ENCODE measurements at regions not wholly inside any gene's neighbourhood (a gene's known extent, or its start where the extent isn't known, plus 50 kb on each side); places are given as distances from the start of the nearest gene placed in this dataset.

DNA sequence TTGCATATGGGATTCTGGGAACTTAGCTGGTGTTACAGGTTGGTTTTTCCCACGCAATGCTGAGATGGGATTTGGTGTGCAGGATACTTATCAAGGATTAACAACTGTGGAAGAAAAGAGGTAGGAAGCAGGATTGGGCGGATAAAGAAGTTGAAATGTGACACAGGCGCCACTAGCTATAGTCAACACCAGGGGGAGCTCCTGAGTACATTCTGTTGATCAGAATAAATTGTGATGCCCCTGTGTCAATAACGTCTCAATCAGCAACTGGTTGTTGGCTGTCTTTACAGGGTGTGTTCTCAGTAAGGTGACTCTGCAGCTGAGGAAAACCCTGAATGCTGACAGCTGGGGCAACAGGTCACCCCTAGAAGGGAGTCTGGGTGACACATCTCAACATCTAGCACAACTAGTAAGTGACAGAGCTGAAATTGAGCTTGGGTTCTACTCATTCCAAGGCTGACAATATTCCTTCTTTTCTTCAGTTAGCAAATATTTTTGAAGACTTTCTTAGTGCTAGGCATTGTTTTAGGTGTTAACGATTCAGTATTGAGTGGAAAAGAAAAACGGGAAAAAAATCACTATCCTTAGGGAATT lies 143.0 kb downstream of the ARL6IP6 start:
- no peak for DNase-seq

DNA sequence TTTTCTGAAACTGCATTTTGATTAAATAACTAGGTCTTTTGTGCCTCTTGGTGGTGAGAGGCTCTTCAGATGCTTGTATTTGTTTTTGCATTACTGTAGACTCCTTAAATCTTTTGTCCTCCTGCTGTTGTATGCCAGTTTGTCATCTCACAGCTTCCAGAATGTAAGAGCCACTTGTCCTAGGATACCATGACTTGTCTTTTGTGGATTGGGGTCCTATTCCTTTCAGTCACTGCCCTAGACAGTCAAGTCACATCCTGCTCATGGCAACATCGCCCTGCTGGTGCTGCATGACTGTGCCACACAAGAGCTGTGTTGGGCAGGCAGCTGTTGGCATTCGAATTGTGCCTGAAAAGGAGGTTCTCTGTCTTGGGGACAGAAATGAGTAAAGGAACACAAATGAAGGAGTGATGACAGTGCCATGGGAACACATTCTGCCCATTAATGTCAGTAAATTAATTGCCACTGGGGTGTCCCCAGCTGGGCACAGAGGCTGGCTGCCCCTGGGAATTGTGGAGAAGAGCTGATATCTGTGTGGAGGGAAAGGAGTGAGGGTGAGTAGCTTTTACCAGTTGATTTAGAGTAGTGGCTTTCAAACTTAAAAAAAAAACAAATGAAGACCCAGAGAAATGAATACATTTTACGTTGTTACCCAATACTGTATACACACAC lies 140.3 kb downstream of the ARL6IP6 start:
- DNase-seq, result no peak

DNA sequence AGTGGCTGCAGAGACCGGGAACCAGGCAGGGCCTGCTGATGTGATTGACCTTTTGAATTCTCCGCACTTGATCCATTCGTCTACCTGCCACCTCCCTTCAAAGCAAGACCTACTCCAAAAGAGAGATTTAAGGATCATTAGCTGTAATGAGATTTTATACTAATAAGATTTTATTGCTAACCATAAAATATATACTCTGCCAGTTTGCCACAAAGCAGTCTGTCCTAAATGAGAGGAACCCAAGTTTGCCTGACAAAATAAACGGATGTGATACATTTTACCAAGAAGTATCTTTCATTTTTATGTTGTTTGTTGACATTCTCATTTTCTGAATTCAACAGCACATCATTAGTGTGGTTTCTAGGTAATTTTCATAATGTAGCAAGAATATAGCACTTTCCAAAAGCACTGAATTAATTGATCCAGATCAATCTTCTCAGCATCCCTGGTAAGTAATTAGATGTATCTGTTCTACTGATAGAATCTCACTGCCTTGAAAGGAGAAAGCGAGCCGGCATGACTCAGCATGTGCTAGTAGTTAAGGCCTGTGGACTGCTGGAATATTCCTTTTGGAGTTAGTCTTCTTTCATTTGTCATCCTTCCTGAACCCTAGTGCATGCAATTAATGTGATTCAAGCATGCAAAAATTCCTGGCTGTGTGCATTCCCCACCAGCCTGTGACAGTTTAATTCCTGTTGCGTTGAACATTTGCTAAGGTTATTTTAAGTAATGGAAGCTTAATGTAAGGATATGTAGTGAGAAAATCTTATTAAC lies 128.5 kb downstream of the ARL6IP6 start:
- DNase-seq, result no peak

DNA sequence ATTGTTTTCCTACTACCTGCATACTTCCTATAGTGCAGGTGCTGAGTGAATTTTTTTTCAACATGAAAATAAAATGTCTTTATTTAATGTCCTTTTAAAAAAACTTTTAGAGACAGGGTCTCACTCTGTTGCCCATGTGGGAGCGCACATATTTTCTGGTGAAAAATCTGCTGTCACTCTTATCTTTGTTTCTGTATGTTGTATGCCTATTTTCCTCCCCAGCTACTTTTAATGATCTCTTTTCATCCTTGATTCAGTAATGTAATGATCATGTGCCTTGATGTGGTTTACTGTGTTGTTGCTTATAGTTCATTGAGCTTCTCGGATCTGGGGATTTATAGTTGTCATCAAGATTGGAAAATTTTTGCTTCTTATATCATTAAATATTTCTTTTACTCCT lies 117.3 kb downstream of the ARL6IP6 start:
- no peak for DNase-seq

DNA sequence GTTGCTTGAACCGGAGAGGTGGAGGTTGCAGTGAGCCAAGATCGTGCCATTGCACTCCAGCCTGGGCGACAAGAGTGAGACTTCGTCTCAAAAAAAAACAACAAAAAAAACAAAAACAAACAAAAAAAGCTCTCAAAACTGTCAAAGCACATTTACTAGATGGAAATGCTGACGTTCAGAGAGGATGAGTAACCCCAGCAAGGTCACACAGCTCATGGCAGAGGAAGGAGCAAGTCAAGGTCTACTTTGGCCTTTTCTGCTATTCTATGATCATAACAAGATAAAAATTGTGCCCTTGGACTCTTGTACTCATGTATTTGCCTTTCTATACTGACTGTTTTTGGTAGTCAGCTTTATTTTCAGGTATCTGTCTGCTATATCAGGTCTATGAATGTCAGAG lies 109.5 kb downstream of the ARL6IP6 start:
- DNase-seq, result no peak

DNA sequence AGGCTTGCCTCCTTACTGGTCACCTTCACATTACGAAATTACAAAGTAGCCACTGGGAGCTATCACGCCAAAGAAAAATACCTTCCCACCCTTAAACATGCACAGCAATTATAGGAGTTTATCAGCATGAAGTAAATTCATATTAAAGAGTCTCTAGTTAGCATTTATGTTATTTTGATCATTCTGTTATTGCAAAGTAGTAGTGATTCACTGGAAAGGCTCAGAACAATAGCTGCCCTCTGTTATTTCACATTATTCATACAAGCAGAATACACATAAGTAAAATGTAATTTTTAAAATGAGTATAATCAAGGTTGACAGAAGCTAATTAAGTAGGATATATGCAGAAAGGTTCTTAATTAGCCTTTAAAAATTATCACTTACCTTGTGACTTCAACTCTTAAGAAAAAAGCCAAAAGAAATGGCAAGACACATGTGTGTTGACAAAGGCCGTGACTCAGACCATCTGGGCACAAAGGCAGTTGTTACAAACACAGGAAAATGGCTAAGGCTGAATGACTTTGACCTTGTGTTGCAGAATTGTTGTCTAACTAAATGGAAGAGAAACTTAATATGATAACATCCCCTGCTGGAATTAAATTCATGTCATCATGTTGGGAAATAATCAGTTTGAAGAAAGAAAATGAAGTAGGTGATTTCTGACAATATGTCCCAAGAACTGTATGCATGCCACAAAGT lies 108.3 kb downstream of the ARL6IP6 start:
- no peak for DNase-seq

DNA sequence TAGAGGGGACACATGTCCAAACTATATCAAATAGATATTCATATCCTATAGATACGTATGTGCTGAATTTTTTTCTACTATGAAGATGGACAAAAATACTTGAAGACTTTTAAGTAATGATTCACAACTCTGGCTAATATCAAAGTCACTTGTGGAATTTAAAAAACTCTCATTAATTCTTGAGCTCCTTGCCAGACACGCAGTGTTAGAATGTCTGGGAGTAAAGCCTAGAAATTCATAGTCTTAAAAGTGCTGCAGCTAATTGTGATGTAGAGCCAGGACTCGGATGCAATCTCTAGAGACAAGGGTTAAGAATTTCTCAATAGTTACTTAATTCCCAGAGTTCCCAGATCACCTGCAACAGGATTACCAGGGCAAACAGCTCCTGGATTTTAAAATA lies 107.4 kb downstream of the ARL6IP6 start:
- no peak for DNase-seq

DNA sequence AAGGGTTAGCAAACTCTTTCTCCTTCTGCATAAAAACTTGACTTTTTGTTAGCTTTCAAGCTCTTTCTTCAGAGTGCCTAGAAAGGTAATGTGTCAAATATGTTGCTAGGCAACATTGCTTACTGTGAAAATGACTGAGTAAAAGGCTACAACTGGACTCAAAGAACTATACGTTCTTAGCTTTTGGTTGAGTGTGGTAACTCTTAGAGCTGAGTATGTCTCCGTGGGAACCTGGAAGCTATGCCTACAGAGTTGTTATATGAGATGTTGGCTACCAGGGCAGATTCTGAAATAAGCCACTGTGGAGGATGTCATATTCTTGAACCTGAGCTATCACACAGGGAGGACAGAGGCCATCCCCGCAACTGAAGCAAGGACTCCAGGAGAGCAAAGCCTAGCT lies 105.5 kb downstream of the ARL6IP6 start:
- DNase-seq, result no peak

DNA sequence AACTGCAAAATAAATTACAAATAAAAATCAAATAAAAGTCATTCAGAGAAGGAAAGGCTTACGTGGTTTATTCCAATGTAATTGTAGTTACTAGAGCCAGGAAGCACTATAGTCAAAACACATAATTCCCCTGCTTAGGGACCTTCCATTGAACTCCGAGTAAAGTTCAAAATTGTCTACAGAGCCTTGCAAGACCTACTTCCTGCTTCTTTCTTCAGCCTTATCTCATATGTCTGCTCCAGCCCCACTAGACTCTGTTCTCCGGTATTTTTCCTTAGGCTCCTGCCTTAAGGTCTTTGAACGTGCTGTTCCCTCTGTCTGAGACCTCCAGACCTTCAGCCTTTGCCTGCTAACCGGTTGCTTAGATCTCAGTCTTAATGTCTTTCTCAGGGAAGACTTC lies 104.3 kb downstream of the ARL6IP6 start:
- DNase-seq, result no peak

DNA sequence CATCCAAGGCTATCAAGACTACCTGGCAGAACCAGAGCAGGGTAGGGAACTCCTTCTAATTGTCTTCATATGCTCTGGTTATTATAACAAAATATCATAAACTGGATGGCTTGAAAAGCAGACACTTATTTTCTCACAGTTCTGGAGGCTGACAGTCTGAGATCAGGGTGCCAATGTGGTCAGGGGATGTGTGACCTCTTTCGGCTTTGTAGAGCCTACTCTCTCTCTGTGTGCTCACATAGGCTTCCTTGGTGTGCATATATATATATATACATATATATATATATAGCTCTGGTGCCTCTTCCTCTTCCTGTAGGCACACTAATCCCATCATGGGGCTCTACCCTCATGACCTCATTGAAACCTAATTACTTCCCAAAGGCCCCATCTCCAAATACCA lies 101.6 kb downstream of the ARL6IP6 start:
- no peak for DNase-seq

DNA sequence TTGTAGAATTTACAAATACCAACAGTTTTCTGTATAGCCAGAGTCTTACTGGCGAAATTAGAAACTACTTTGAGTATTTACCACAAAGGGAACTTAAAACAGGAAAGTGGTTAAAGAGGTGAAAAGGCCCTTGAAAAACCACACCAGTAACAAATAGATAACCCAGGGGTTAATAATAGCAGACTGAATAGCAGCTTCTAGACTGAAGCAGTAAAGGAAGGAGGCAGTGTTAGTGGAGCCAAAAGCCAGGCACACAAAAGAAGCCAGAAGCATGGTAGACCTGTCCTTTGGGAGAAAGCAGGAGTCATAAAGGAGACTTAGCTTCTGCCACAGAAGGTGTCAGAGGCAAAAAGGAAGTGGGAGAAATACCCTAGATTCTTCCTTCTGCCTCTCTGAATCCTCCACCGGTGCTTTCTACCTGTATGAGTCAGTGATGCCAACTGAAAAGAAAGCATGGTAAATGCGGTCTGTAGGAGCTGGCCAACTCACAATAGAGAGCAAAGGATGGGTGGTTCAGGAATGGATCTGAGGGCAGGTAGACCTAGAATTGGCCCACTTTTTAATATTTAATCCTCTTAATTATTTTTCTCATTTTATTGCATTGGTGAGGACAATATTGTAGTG lies 97.3 kb downstream of the ARL6IP6 start:
- DNase-seq, result no peak

DNA sequence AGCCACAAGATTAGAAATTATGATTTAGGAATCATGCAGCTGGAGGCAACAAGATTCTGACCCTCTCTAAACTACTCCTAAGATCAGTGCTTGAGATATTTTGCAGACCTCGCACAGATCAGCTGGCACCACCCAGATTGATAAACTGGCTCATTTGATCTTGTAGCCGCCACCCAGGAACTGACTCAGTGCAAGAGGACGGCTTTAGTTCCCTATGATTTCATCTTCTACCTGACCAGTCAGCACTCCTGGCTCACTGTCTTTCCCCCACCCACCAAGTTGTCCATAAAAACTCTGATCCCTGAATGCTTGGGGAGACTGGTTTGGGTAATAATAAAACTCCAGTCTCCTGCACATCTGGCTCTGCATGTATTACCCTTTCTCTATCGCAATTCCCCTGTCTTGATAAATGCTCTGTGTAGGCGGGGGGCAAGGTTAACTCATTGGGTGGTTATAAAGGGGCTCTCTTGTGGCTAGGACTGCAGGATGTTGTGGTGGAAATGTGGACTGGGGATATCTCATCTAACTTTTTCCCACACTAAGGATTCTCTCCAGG lies 96.1 kb downstream of the ARL6IP6 start:
- DNase-seq, result no peak

DNA sequence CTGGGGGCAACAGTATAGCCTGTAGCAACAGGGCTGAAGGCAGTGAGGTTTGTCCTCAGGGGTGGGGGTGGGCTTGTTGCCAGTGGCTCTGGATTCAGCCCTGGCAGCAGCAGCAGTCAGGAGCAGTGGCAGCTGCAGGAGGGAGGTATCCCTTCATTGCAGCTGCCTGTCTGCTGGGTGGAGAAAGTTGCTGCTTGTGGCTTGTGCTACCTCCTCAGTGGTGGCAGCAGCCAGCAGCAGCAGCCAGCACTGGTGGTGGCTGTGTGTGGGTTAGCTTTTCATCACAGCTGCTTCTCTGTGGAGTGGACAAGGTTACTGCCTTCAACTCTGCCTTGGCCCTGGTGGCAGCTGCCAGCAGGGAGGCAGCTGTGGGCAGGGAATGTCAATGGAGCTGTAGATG lies 94.9 kb downstream of the ARL6IP6 start:
- DNase-seq, result no peak
